BLaER1 treated with 17β-estradiol and CSF1 and Interleukin-3, amounts not matched to agents 10 nM and 100 nM (cell line): ENCODE measurements at regions not wholly inside any gene's neighbourhood (a gene's known extent, or its start where the extent isn't known, plus 50 kb on each side); places are given as distances from the start of the nearest gene placed in this dataset.
"Not testable (repeated sequence)": the region's sequence is repeated elsewhere in the genome, so short reads cannot be mapped to it uniquely, and the experiment has no call there.

Experiments
- H3K27ac ChIP-seq, 11 experiments: shearing (Covaris generic); formaldehyde crosslinking; 2 replicates each; pipeline ENCODE4 v1.8.1; 2022
- H3K27me3 ChIP-seq, 11 experiments: shearing (Covaris generic); formaldehyde crosslinking; 2 replicates each; pipeline ENCODE4 v1.8.1; 2022
- H3K36me3 ChIP-seq, 11 experiments: shearing (Covaris generic); formaldehyde crosslinking; 2 replicates each; pipeline ENCODE4 v1.8.1; 2022
- H3K4me1 ChIP-seq, 10 experiments: shearing (Covaris generic); formaldehyde crosslinking; 2 replicates each; pipeline ENCODE4 v1.8.1; 2022
- H3K4me2 ChIP-seq, 11 experiments: shearing (Covaris generic); formaldehyde crosslinking; 2 replicates each; pipeline ENCODE4 v1.8.1; 2022
- H3K4me3 ChIP-seq, 10 experiments: shearing (Covaris generic); formaldehyde crosslinking; 2 replicates each; pipeline ENCODE4 v1.8.1; 2022
- H3K9ac ChIP-seq, 11 experiments: shearing (Covaris generic); formaldehyde crosslinking; 2 replicates each; pipeline ENCODE4 v1.8.1; 2022
- H3K9me3 ChIP-seq, 11 experiments: shearing (Covaris generic); formaldehyde crosslinking; replicated peaks in 1 of 11; 2 replicates each; pipeline ENCODE4 v1.8.1; 2022
- H4K20me1 ChIP-seq, 11 experiments: shearing (Covaris generic); formaldehyde crosslinking; 2 replicates each; pipeline ENCODE4 v1.8.1; 2022
- Cebpa-rat ChIP-seq, 11 experiments: shearing (Covaris generic); IDR thresholded peaks; 2 replicates each; pipeline ENCODE4 v1.8.1; 2022

DNA sequence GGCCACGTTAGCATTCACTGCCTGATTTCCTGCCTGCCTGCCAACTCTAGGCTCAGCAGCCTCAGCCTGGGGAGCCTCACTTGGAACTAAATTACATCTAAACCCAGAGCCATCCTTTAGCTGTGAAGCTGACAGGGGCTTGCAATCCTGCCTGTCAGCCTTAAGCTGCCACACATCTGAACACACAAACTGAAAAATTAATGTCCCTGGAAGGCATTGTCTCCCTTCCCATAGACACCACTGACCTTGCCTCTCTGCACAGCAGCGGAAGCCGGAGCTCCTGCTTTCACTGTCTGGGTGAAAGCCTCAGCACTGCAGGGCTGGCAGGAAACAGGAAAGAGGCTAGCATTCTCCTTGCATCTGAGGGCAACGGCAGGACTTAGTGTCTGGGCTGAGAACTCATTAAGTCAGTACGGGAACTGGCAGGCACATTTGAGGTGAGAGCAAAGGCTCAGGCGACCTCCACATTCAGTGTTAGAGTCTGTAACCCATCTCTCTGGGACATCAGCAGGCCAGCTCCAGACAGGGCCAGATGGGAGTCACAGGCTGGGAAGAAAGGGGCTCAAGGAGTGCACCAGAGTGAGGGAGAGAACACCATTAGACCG lies 452.4 kb upstream of the C16orf82 start:
- Histone ChIP-seq H3K9me3 (peaks cover 7 to 31% (median 18%) of the 10 kb centered on the region in 11 experiments; a peak in 21 of 22 replicates), H3K4me2 (peak overlapping the region; percentile 57 to 86 (median 76)), H4K20me1 (no peaks in the 10 kb centered on the region), H3K36me3 (no peaks in the 10 kb centered on the region), H3K9ac (peak overlapping the region in 9 of 11 experiments; percentile 26 to 70 (median 58); a peak in 17 of 22 replicates), H3K27me3 (no peaks in the 10 kb centered on the region), H3K4me3 (peak overlapping the region in 5 of 10 experiments; percentile 9 to 41 (median 27); a peak in 9 of 20 replicates), H3K4me1 (peaks cover 30 to 36% (median 33%) of the 10 kb centered on the region in 10 experiments), H3K27ac (peak overlapping the region in 9 of 11 experiments; percentile 30 to 69 (median 66); a peak in 16 of 22 replicates)
- no peak for TF ChIP-seq Cebpa-rat (IDR thresholded peaks at IDR 0.05)

GRCh38 chr16:26623442-26623841 lies 443.3 kb upstream of the C16orf82 start:
- Histone ChIP-seq H4K20me1 (no peaks in the 10 kb centered on the region), H3K4me3 (no peak overlapping the region), H3K27ac (no peak overlapping the region), H3K36me3 (no peaks in the 10 kb centered on the region), H3K4me1 (peaks cover 25 to 34% (median 28%) of the 10 kb centered on the region in 10 experiments; a peak in 19 of 20 replicates), H3K27me3 (no peaks in the 10 kb centered on the region), H3K9ac (no peak overlapping the region), H3K4me2 (peak overlapping the region in 5 of 11 experiments; percentile 26 to 68 (median 44); a peak in 7 of 22 replicates), H3K9me3 (peaks cover 0 to 4% (median 0%) of the 10 kb centered on the region in 11 experiments; a peak in 1 of 22 replicates)
- no peak for TF ChIP-seq Cebpa-rat (IDR thresholded peaks at IDR 0.05)

DNA sequence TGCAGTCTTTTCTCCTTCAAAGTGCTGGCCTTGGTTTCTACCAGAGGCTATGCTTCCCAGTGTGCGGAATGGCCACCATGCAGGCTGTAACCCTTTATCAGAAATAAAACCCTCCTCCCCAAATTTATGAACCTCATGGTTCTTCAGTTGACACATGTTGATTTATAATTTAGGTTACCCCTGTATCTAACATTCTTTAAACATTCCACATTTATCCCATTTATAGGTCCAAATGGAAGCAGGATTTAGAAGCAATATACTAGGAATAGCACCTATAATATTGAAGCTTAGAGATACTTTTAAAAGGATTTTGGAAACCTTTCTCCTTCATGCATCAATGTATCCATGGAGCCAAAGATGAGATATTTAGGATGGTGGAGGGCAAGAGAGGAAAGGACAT lies 438.8 kb upstream of the C16orf82 start:
- Histone ChIP-seq H3K4me3 (no peak overlapping the region), H3K27ac (no peak overlapping the region), H3K9ac (no peak overlapping the region), H4K20me1 (no peaks in the 10 kb centered on the region), H3K27me3 (no peaks in the 10 kb centered on the region), H3K4me1 (peaks cover 21 to 34% (median 28%) of the 10 kb centered on the region in 10 experiments; a peak in 19 of 20 replicates), H3K4me2 (no peak overlapping the region), H3K9me3 (peaks cover 26 to 39% (median 31%) of the 10 kb centered on the region in 11 experiments), H3K36me3 (no peaks in the 10 kb centered on the region; a peak in 1 of 22 replicates)
- no peak for TF ChIP-seq Cebpa-rat (IDR thresholded peaks at IDR 0.05)

- H3K4me1 ChIP-seq, result peaks cover 4 to 11% (median 7%) of the 10 kb centered on the region in 10 experiments; a peak in 19 of 20 replicates
- peaks cover 26 to 50% (median 39%) of the 10 kb centered on the region in 11 experiments for H3K9me3 ChIP-seq
- H3K27me3 ChIP-seq, result not testable (repeated sequence)
Measured at GRCh38 chr16:26631365-26631764, 435.4 kb upstream of the C16orf82 start.

DNA sequence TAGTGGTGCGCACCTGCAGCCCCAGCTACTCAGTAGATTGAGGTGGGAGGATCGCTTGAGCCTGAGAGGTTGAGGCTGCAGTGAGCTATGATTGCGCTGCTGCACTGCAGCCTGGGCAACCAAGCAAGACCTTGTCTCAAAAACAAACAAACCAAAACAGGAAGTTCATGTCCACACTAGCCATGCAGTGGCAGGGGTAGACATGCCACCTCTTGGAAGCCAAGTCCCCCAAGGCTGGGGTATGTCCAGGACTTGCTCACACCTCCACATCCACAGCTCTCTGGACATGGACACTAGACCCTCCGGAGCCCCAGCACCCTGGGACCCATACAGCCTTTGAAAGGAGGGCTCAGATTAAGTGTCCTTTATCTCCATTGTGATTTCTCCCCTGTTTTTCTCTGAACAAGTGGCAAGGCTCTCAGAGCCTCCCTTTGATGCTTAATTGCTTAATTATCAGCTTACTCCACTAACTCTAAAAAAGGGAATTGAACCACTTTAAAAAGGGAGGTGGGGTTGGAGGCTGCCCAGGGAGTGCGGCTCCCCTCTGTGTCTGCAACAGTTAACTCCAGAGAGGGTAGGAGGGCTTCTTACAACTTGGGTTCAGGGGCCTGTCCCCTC lies 424.6 kb upstream of the C16orf82 start:
- H3K36me3 ChIP-seq, result no peaks in the 10 kb centered on the region
- no peaks in the 10 kb centered on the region for H4K20me1 ChIP-seq
- peak overlapping the region; percentile 32 to 64 (median 55); a peak in 21 of 22 replicates for H3K4me2 ChIP-seq
- no peaks in the 10 kb centered on the region for H3K9me3 ChIP-seq
- H3K9ac ChIP-seq, result no peak overlapping the region
- TF ChIP-seq Cebpa-rat (IDR thresholded peaks at IDR 0.05), result no peak
- H3K27me3 ChIP-seq, result no peaks in the 10 kb centered on the region
- H3K27ac ChIP-seq, result peak overlapping the region in 10 of 11 experiments; percentile 23 to 69 (median 57); a peak in 18 of 22 replicates
- no peak overlapping the region for H3K4me3 ChIP-seq
- H3K4me1 ChIP-seq, result peaks cover 7 to 36% (median 34%) of the 10 kb centered on the region in 10 experiments; a peak in 19 of 20 replicates

More at GRCh38 chr16:26631365-26631764, 435.4 kb upstream of the C16orf82 start:
- H3K4me3 ChIP-seq, result peak overlapping the region in 1 of 10 experiments; percentile 15; a peak in 1 of 20 replicates
- not testable (repeated sequence) for H3K4me2 ChIP-seq, H3K27ac ChIP-seq, H4K20me1 ChIP-seq, H3K9ac ChIP-seq, H3K36me3 ChIP-seq

- H3K4me3 ChIP-seq, result no peak overlapping the region
- no peaks in the 10 kb centered on the region for H3K27me3 ChIP-seq
- no peaks in the 10 kb centered on the region for H4K20me1 ChIP-seq
- H3K36me3 ChIP-seq, result no peaks in the 10 kb centered on the region
- TF ChIP-seq Cebpa-rat (IDR thresholded peaks at IDR 0.05), result no peak
- H3K9me3 ChIP-seq, result no peaks in the 10 kb centered on the region
- H3K4me2 ChIP-seq, result peak overlapping the region in 7 of 11 experiments; percentile 31 to 62 (median 58); a peak in 7 of 22 replicates
- no peak overlapping the region for H3K9ac ChIP-seq
- no peak overlapping the region for H3K27ac ChIP-seq
- peaks cover 7 to 36% (median 34%) of the 10 kb centered on the region in 10 experiments; a peak in 19 of 20 replicates for H3K4me1 ChIP-seq
Measured at GRCh38 chr16:26643519-26643918, 423.2 kb upstream of the C16orf82 start.

- H3K27ac ChIP-seq, result no peak overlapping the region
- no peak for TF ChIP-seq Cebpa-rat (IDR thresholded peaks at IDR 0.05)
- no peaks in the 10 kb centered on the region for H3K9me3 ChIP-seq
- H3K27me3 ChIP-seq, result no peaks in the 10 kb centered on the region
- peaks cover 7 to 36% (median 34%) of the 10 kb centered on the region in 10 experiments; a peak in 19 of 20 replicates for H3K4me1 ChIP-seq
- no peaks in the 10 kb centered on the region for H3K36me3 ChIP-seq
- no peak overlapping the region for H3K9ac ChIP-seq
- peak overlapping the region in 7 of 11 experiments; percentile 1 to 41 (median 3); a peak in 7 of 22 replicates for H3K4me2 ChIP-seq
- no peak overlapping the region for H3K4me3 ChIP-seq
- H4K20me1 ChIP-seq, result no peaks in the 10 kb centered on the region
Measured at GRCh38 chr16:26644912-26645543, 421.7 kb upstream of the C16orf82 start.

DNA sequence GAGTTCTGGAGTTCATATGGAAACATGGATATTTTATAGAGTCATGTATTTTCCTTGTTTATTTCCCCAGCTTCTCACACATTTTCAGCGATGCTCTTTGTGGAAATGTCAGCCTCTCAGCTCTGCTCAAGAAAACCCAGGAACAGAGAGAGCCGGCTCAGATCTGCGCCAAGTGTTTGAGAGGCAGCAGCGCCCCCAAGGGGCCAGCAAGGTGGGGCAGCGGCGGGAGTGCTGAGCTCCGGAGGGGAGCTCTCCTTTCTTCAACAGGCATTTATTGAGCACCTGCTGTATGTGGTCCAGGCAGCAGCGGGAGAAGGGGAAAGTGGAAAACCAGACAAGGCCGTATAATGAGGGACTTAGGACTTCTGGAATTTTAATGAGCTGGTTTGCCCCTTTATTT lies 421.1 kb upstream of the C16orf82 start:
- Histone ChIP-seq H3K36me3 (no peaks in the 10 kb centered on the region), H4K20me1 (no peaks in the 10 kb centered on the region), H3K4me3 (no peak overlapping the region), H3K9ac (no peak overlapping the region), H3K27me3 (no peaks in the 10 kb centered on the region), H3K9me3 (0 out of 22 replicates have a peak, but pooled peaks cover 0 to 2% (median 0%) of the 10 kb centered on the region in 11 experiments), H3K27ac (no peak overlapping the region), H3K4me2 (peak overlapping the region in 7 of 11 experiments; percentile 1 to 41 (median 3); a peak in 6 of 22 replicates), H3K4me1 (peaks cover 7 to 38% (median 34%) of the 10 kb centered on the region in 10 experiments; a peak in 19 of 20 replicates)
- TF ChIP-seq Cebpa-rat (IDR thresholded peaks at IDR 0.05), result no peak

- TF ChIP-seq Cebpa-rat (IDR thresholded peaks at IDR 0.05), result no peak
- Histone ChIP-seq H3K4me1 (peaks cover 0 to 45% (median 38%) of the 10 kb centered on the region in 10 experiments; a peak in 18 of 20 replicates), H3K36me3 (no peaks in the 10 kb centered on the region), H3K4me2 (no peak overlapping the region), H4K20me1 (no peaks in the 10 kb centered on the region), H3K4me3 (no peak overlapping the region), H3K9me3 (0 out of 22 replicates have a peak, but pooled peaks cover 0 to 8% (median 0%) of the 10 kb centered on the region in 11 experiments), H3K27me3 (no peaks in the 10 kb centered on the region), H3K9ac (no peak overlapping the region), H3K27ac (no peak overlapping the region)
Measured at GRCh38 chr16:26647870-26648269, 418.9 kb upstream of the C16orf82 start.
